Mesendoderm (in vitro differentiated cells): ENCODE measurements at regions not wholly inside any gene's neighbourhood (a gene's known extent, or its start where the extent isn't known, plus 50 kb on each side); places are given as distances from the start of the nearest gene placed in this dataset.

Experiments
- DNase-seq: peaks from one replicate; pipeline ENCODE4 v3.0.0; 2013
- H2AK5ac ChIP-seq: 2 replicates; pipeline ENCODE4 v1.6.1; 2013; ENCODE audit warnings: low read length, inconsistent platforms
- H2BK120ac ChIP-seq: 2 replicates; pipeline ENCODE4 v1.6.1; 2013; ENCODE audit warnings: low read depth, mild to moderate bottlenecking, low read length, moderate library complexity, mixed read lengths
- H2BK15ac ChIP-seq: replicated peaks from 2 replicates; pipeline ENCODE4 v1.6.1; 2013; ENCODE audit warnings: low read depth, mild to moderate bottlenecking, moderate library complexity
- H2BK5ac ChIP-seq: 2 replicates; pipeline ENCODE4 v1.6.1; 2013; ENCODE audit warnings: low read length, inconsistent platforms
- H3K18ac ChIP-seq: 2 replicates; pipeline ENCODE4 v1.6.1; 2013; ENCODE audit warnings: mild to moderate bottlenecking, low read length, mixed read lengths
- H3K23ac ChIP-seq: one replicate; pipeline ENCODE4 v1.6.1; 2013; ENCODE audit warnings: low read length
- H3K27ac ChIP-seq: 2 replicates; pipeline ENCODE4 v1.5.1; 2013; ENCODE audit warnings: low read depth, mild to moderate bottlenecking, inconsistent platforms, low read length, moderate library complexity
- H3K27me3 ChIP-seq: 2 replicates; pipeline ENCODE4 v1.6.1; 2013; ENCODE audit warnings: low read length, control low read depth, mild to moderate bottlenecking, inconsistent platforms; ENCODE audit not compliant: insufficient read depth, poor library complexity
- H3K36me3 ChIP-seq: 2 replicates; pipeline ENCODE4 v1.6.1; 2013; ENCODE audit warnings: low read length, inconsistent platforms; ENCODE audit not compliant: control insufficient read depth, insufficient read depth
- H3K4ac ChIP-seq: one replicate; pipeline ENCODE4 v1.6.1; 2013; ENCODE audit warnings: low read depth, mild to moderate bottlenecking, low read length, moderate library complexity
- H3K4me1 ChIP-seq: 2 replicates; pipeline ENCODE4 v1.6.1; 2013; ENCODE audit warnings: low read depth, low read length, inconsistent platforms; ENCODE audit not compliant: control insufficient read depth
- H3K4me2 ChIP-seq: 2 replicates; pipeline ENCODE4 v1.6.1; 2013; ENCODE audit warnings: low read length
- H3K4me3 ChIP-seq: 2 replicates; pipeline ENCODE4 v1.5.1; 2013; ENCODE audit warnings: mild to moderate bottlenecking, low read length
- H3K56ac ChIP-seq: one replicate; pipeline ENCODE4 v1.6.1; 2013; ENCODE audit warnings: low read length
- H3K79me1 ChIP-seq: 2 replicates; pipeline ENCODE4 v1.6.1; 2013; ENCODE audit warnings: low read length, inconsistent platforms
- H3K79me2 ChIP-seq: 2 replicates; pipeline ENCODE4 v1.6.1; 2013; ENCODE audit warnings: mild to moderate bottlenecking, low read length; ENCODE audit not compliant: control insufficient read depth, insufficient read depth
- H3K9ac ChIP-seq: 2 replicates; pipeline ENCODE4 v1.6.1; 2013; ENCODE audit warnings: low read length, inconsistent platforms
- H4K5ac ChIP-seq: one replicate; pipeline ENCODE4 v1.6.1; 2013; ENCODE audit warnings: low read length
- H4K8ac ChIP-seq: one replicate; pipeline ENCODE4 v1.6.1; 2013; ENCODE audit warnings: low read depth, mild to moderate bottlenecking, control low read depth, low read length, moderate library complexity
- WGBS: extraction: QIAGEN DNeasy Blood & Tissue Kit; methylation state at CpG from one replicate; pipeline ENCODE4 v1.1.7; 2013; ENCODE audit warnings: low lambda C conversion rate, missing lambda C conversion rate; ENCODE audit not compliant: insufficient coverage; ENCODE audit errors: extremely low coverage; 5-methylcytosine and 5-hydroxymethylcytosine counted together

DNA sequence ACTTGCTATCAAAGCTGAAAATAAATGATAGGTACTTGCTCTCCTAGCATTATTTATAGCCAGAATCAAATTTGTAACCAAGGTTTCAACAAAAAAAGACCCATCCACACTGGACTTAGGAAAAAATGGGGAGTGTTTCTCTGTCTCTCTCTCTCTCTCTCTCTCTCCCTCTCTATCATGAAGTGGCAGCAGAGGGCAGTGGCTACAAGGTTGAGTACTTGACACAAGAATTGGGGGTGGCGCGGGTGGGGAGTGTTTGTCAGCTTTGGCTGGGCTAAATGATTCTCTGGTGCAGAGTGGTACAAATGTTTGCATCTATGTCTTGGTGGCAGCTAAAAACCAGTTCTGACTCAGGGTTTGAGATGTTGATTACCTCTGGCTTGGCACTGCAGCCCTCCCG is 85.0 kb downstream of the RBM43 start:
- Histone ChIP-seq H3K4me3 (no peak overlapping the region), H3K79me1 (no peaks in the 10 kb centered on the region)

GRCh38 chr2:151175864-151176263 is 85.8 kb downstream of the RBM43 start:
- no peak overlapping the region for H3K4me2 ChIP-seq
- H3K4me1 ChIP-seq = no peaks in the 10 kb centered on the region
- no peak overlapping the region for H3K56ac ChIP-seq
- no peak overlapping the region for H2BK5ac ChIP-seq
- H3K79me1 ChIP-seq = no peaks in the 10 kb centered on the region
- H3K27ac ChIP-seq = no peak overlapping the region
- no peak overlapping the region for H4K8ac ChIP-seq
- H2BK15ac ChIP-seq = no peak overlapping the region
- no peak overlapping the region for H3K4me3 ChIP-seq
- no peak overlapping the region for H3K9ac ChIP-seq
- H2BK120ac ChIP-seq = no peak overlapping the region
- H3K36me3 ChIP-seq = no peaks in the 10 kb centered on the region
- no peaks in the 10 kb centered on the region for H3K27me3 ChIP-seq
- no peak overlapping the region for H2AK5ac ChIP-seq
- H4K5ac ChIP-seq = no peak overlapping the region
- no peak overlapping the region for H3K23ac ChIP-seq
- H3K18ac ChIP-seq = no peak overlapping the region
- WGBS = no CpG with 5 or more reads among the region's 5 CpGs
- no peak for DNase-seq
- no peaks in the 10 kb centered on the region for H3K79me2 ChIP-seq
- H3K4ac ChIP-seq = no peak overlapping the region

More for the DNA sequence above, 85.0 kb downstream of the RBM43 start:
- H3K9ac ChIP-seq = no peak overlapping the region
- H4K8ac ChIP-seq = no peak overlapping the region
- no peak overlapping the region for H2BK120ac ChIP-seq
- no peak overlapping the region for H4K5ac ChIP-seq
- no peaks in the 10 kb centered on the region for H3K36me3 ChIP-seq
- no peak overlapping the region for H2BK15ac ChIP-seq
- H3K27me3 ChIP-seq = no peaks in the 10 kb centered on the region
- no peak overlapping the region for H2AK5ac ChIP-seq
- H3K79me2 ChIP-seq = no peaks in the 10 kb centered on the region
- H2BK5ac ChIP-seq = no peak overlapping the region
- no peak overlapping the region for H3K27ac ChIP-seq
- H3K4me2 ChIP-seq = no peak overlapping the region
- H3K23ac ChIP-seq = no peak overlapping the region
- H3K4ac ChIP-seq = no peak overlapping the region
- H3K56ac ChIP-seq = no peak overlapping the region
- H3K4me1 ChIP-seq = no peaks in the 10 kb centered on the region
- no CpG with 5 or more reads among the region's 3 CpGs for WGBS
- H3K18ac ChIP-seq = no peak overlapping the region
- peak; percentile 29 for DNase-seq

- H3K4ac ChIP-seq = no peak overlapping the region
- H3K27me3 ChIP-seq = no peaks in the 10 kb centered on the region
- no CpG with 5 or more reads among the region's 2 CpGs for WGBS
- no peak overlapping the region for H4K5ac ChIP-seq
- no peak overlapping the region for H3K18ac ChIP-seq
- H3K4me2 ChIP-seq = no peak overlapping the region
- H3K4me3 ChIP-seq = no peak overlapping the region
- H3K27ac ChIP-seq = no peak overlapping the region
- H4K8ac ChIP-seq = no peak overlapping the region
- no peak overlapping the region for H3K56ac ChIP-seq
- DNase-seq = no peak
- H2BK120ac ChIP-seq = no peak overlapping the region
- no peak overlapping the region for H2AK5ac ChIP-seq
- H3K23ac ChIP-seq = no peak overlapping the region
- H3K79me1 ChIP-seq = no peaks in the 10 kb centered on the region
- no peaks in the 10 kb centered on the region for H3K36me3 ChIP-seq
- H3K79me2 ChIP-seq = no peaks in the 10 kb centered on the region
- H2BK15ac ChIP-seq = no peak overlapping the region
- no peak overlapping the region for H2BK5ac ChIP-seq
- no peaks in the 10 kb centered on the region for H3K4me1 ChIP-seq
- H3K9ac ChIP-seq = no peak overlapping the region
Measured at GRCh38 chr2:151174127-151174526, 87.5 kb downstream of the RBM43 start.

- WGBS = no CpG with 5 or more reads among the region's 2 CpGs
- H3K4me1 ChIP-seq = no peaks in the 10 kb centered on the region
- H2BK5ac ChIP-seq = no peak overlapping the region
- no peak overlapping the region for H3K18ac ChIP-seq
- no peak overlapping the region for H3K4ac ChIP-seq
- no peaks in the 10 kb centered on the region for H3K79me2 ChIP-seq
- no peaks in the 10 kb centered on the region for H3K79me1 ChIP-seq
- H3K27me3 ChIP-seq = no peaks in the 10 kb centered on the region
- H3K56ac ChIP-seq = no peak overlapping the region
- H2BK15ac ChIP-seq = no peak overlapping the region
- H3K27ac ChIP-seq = no peak overlapping the region
- H2BK120ac ChIP-seq = no peak overlapping the region
- DNase-seq = no peak
- H2AK5ac ChIP-seq = no peak overlapping the region
- H3K4me3 ChIP-seq = no peak overlapping the region
- no peak overlapping the region for H4K5ac ChIP-seq
- H3K9ac ChIP-seq = no peak overlapping the region
- H3K36me3 ChIP-seq = no peaks in the 10 kb centered on the region
- no peak overlapping the region for H4K8ac ChIP-seq
- H3K4me2 ChIP-seq = no peak overlapping the region
- H3K23ac ChIP-seq = no peak overlapping the region
Measured at GRCh38 chr2:151171186-151171585, 90.5 kb downstream of the RBM43 start.

DNA sequence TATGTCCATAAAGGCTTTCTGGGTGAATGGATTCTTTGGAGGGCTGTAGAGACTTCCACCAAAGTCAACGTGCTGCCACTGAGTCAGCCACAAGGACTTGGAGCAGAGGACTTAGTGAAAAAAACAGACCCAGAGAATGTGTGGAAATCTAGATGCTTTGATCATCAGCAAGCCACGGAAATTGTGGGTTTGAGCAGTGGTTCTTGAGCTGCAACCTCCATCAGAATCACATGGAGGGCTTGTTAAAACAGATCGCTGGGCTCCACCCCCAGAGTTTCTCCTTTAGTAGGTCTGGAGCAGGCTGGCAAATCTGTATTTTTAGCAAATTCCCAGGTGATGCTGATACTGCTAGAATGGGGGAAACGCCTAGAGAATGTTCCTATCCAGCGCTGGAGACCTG is 95.3 kb downstream of the RBM43 start:
- no peak overlapping the region for H4K5ac ChIP-seq
- no peak overlapping the region for H4K8ac ChIP-seq
- no peak overlapping the region for H3K4me2 ChIP-seq
- no peak overlapping the region for H3K56ac ChIP-seq
- H2AK5ac ChIP-seq = no peak overlapping the region
- no peak overlapping the region for H3K27ac ChIP-seq
- H3K23ac ChIP-seq = no peak overlapping the region
- H3K4me3 ChIP-seq = no peak overlapping the region
- WGBS = no CpG with 5 or more reads among the region's 5 CpGs
- no peaks in the 10 kb centered on the region for H3K27me3 ChIP-seq
- no peak overlapping the region for H3K9ac ChIP-seq
- H3K18ac ChIP-seq = no peak overlapping the region
- H3K36me3 ChIP-seq = no peaks in the 10 kb centered on the region
- DNase-seq = no peak
- no peak overlapping the region for H2BK120ac ChIP-seq
- no peak overlapping the region for H3K4ac ChIP-seq
- no peak overlapping the region for H2BK15ac ChIP-seq
- no peaks in the 10 kb centered on the region for H3K4me1 ChIP-seq
- no peaks in the 10 kb centered on the region for H3K79me1 ChIP-seq
- no peak overlapping the region for H2BK5ac ChIP-seq
- no peaks in the 10 kb centered on the region for H3K79me2 ChIP-seq

DNA sequence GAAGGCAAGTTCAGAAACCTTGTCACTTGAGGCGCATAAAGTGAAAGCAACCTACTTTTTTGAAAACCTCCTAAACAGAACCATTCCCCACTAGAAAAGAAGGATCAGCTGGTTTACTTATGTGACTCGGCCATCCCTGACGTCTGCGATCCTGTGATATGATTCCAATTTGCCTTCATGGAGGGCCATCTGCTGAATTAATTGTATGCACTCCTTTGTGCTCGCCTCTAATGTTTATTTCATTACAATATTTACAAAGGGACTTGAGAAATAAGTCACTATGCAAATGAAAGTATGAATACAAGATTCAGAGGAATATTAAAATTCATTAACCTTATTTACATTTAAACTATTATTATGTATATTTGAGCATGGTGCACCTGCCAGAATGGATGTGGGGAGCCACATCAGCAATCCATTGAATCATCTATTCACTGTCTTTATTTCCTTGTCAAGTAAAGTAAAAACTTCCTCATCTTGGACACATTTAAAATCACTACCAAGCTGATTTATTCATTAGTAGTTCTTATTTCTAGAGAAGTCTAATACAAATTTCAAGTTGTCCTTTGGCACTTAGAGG is 96.5 kb downstream of the RBM43 start:
- no peak overlapping the region for H3K4ac ChIP-seq
- no peak for DNase-seq
- no peak overlapping the region for H3K18ac ChIP-seq
- no peak overlapping the region for H3K27ac ChIP-seq
- no peaks in the 10 kb centered on the region for H3K79me1 ChIP-seq
- no peak overlapping the region for H2BK15ac ChIP-seq
- no peaks in the 10 kb centered on the region for H3K4me1 ChIP-seq
- H4K8ac ChIP-seq = no peak overlapping the region
- no peak overlapping the region for H3K23ac ChIP-seq
- H2BK5ac ChIP-seq = no peak overlapping the region
- no peak overlapping the region for H2AK5ac ChIP-seq
- no peak overlapping the region for H3K56ac ChIP-seq
- H3K9ac ChIP-seq = no peak overlapping the region
- H3K4me3 ChIP-seq = no peak overlapping the region
- no peaks in the 10 kb centered on the region for H3K27me3 ChIP-seq
- whole genome bisulfite sequencing = no CpG with 5 or more reads among the region's 5 CpGs
- no peaks in the 10 kb centered on the region for H3K79me2 ChIP-seq
- H3K36me3 ChIP-seq = no peaks in the 10 kb centered on the region
- no peak overlapping the region for H3K4me2 ChIP-seq
- H2BK120ac ChIP-seq = no peak overlapping the region
- no peak overlapping the region for H4K5ac ChIP-seq
